GM19468 (cell line): ENCODE measurements at regions not wholly inside any gene's neighbourhood (a gene's known extent, or its start where the extent isn't known, plus 50 kb on each side); places are given as distances from the start of the nearest gene placed in this dataset.

Experiments
- ATAC-seq: cut with Tn5 transposase; IDR thresholded peaks from one replicate; pipeline ENCODE4 v1.9.1; 2021; ENCODE audit warnings: mild to moderate bottlenecking, moderate library complexity, moderate number of reproducible peaks; ENCODE audit not compliant: unreplicated experiment; ENCODE audit errors: extremely low read depth

DNA sequence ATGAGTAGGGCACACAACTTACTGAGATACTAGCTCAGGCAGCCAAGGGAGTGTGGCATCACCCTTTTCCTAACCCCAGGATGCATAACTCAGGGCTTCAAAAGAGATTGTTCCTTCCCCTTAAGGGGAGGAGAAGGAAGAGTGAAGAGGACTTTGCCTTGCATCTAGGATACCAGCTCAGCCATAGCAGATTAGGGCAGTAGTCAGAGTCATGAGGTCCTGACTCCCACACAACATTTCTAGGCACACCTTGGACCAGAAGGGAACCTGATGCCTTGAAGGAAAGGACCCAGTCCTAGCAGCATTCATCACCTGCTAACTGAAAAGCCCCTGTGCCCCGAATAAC, 1433.2 kb upstream of the TMEFF2 start:
- ATAC-seq: no peak

DNA sequence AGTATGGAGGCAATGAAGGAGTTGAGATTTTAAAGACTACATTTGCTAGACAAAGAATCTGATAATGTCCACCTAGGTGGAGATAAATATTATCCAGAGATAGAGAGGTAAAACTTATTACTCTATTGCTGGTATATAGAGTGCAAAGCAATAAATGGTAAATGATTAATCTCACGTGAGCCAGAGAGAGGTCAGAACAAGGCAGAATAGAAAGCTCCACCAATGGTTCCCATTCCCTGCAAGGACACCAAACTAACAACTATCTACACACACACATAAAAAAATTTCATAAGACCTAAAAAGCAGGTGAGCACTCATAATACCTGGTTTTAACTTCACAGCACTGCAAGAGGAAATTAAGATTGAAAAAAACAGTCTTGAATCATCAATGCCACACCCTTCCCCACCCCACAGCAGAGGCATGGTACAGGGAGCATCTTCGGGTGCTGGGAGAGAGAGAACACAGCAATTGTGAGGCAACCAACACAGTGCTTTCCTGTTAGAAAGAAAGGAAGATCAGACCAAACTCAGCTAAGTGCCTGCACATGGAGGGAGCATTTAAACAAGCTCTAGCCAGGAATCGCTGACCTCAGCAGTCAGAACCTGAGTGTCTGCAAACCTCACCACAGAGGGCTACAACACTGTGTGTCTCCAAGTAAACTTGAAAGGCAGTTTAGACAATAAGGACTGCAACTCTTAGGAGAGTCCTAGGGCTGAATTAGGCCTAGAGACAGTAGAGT, 1432.6 kb upstream of the TMEFF2 start:
- no peak for ATAC-seq

DNA sequence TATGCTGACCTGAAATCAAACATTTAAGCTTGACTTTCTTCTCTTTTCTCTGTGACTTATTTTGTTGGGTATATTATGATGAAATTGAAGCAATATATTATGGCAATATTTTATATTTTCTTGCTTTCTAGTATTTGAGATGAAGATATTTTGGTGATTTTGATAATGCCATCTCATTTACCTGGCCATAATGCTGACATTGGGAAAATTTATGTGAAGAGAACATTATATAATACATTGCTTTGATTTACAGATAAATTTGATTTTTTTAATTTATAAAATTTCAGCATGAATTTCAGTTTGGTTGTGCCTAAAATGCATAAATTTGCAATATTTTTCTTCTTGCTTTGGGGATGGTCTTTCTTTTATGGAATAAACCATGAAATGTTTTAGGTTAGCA, 1413.7 kb upstream of the TMEFF2 start:
- no peak for ATAC-seq

DNA sequence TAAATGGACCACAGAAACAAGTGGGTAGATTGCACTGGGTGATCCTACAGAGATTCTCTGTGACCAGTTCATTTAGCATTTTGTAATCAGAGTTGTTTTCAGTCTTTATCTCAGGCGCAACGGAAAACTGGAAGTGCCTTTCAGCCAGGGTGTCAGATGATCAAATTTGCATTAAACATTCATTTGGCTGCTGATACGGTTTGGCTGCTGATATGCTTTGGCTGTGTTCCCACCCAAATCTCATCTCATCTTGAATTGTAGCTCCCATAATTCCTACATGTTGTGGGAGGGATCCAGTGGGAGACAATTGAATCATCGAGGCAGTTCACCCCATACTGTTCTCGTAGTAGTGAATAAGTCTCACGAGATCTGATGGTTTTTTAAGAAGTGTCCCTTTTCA, 1396.1 kb upstream of the TMEFF2 start:
- ATAC-seq: no peak

DNA sequence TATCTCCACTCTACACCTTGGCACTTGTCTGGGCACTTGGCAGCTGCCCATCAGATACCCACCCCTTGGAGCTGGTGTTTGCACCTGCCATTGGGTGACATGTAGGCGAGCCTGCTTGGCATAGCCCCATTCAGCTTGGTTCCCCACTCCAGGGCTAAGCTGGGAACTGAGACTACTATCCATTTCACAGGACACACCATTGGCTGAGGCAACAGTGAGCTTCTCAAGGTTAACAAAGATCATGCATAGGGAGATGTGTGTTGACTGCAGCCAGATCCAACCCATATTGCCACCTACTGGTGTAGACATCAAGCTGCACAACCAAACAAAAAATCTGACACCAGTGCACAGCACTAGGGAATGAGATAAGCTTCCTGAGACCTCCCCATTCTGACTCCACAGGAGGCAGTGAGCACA, 1389.8 kb upstream of the TMEFF2 start:
- peak; percentile 55 for ATAC-seq

DNA sequence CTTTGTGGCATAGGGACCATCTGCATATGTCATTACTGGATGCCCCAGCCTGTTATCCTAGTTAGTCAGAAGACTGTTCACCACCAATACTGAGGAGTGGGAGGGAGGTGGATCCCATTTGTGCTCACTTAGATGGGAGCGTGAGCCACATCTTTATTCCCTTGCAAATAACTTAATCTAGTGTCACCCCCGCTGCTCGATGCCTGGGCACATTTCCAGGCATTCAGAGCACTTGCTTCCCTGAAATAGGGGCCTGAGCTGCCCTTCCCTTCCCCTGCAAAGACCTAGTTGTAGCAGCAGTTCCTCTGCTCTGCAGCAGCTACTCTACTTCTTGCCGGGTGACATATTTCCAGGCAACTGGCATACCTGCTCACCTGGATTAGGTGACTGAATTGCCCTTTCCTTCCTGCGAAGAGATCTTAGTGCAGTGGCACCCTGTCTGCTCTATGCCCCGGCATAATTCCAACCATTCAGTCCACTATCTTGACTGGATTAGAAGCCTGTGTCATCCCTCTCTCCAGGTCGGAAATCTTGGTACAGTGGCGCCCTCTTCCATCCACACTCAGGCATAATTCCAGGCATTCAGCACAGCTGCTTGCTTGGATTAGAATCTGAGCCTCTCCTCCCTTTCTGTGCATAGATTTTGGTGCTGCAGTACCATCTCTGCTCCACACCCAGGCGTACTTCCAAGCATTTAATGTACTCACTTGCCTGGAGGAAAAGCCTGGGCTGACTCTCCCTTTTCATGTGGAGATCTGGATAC, 1389.1 kb upstream of the TMEFF2 start:
- ATAC-seq: no peak

DNA sequence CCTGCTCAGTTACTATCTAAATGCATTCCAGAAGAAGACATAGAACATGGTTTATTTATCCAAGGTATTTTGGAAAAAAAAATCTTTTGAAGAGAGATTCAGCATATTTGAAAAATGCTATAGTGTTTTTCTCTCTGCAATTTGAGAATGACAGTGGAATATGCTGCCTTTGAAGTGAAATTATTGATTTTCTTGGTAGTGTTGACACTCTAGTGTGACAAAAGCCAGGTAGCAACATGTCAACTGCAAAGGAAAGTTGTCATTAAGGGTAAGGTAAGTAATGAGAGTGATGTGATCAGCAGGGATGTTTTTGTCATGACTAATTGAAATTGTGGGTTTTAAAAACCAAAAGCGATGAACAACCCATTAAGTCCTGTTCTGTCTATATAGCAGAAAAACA, 1387.1 kb upstream of the TMEFF2 start:
- no peak for ATAC-seq

DNA sequence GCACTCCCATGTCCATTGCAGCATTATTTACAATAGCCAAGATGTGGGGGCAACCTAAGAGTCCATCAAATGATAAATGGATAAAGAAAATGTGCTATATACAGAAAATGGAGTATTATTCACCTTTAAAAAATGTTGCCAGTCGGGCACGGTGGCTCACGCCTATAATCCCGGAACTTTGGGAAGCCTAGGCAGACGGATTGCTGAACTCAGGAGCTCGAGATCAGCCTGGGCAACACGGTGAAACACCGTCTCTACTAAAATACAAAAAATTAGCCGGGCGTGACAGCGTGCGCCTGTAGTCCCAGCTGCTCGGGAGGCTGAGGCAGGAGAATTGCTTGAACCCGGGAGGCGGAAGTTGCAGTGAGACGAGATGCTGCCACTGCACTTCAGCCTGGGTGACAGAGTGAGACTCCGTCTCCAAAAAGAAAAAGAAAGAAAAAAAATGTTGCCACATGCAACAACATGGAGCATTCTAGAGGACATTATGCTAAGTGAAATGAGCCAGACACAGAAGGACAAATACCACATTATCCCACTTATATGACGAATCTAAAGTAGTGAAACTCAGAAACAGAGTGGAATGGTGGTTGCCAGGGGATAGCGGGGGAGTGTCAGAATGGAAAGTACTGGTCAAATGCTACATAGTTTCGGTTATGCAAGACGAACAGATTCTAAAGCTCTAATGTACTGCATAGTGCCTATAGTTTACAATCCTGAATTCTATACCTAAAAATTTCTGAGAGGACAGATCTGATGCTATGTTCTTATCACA, 1385.6 kb upstream of the TMEFF2 start:
- no peak for ATAC-seq

DNA sequence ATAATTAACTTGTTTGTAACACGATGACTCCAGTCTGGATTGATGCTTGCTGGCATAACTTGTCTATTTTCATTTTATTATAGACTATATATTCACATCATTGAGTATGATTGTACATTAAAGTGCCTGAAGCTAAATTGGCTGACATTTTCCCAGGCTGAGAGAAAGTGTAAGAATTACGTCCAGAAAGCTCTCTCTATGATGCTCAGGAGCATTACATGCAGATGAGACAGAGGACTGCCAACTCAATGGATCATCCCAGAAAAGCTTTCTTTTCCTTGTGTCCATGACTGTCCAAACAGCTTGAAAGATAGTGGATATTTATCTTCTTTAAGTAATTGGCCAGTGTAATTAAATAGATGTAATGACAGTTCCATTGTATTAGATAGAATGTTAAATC, 1372.2 kb upstream of the TMEFF2 start:
- ATAC-seq: no peak

DNA sequence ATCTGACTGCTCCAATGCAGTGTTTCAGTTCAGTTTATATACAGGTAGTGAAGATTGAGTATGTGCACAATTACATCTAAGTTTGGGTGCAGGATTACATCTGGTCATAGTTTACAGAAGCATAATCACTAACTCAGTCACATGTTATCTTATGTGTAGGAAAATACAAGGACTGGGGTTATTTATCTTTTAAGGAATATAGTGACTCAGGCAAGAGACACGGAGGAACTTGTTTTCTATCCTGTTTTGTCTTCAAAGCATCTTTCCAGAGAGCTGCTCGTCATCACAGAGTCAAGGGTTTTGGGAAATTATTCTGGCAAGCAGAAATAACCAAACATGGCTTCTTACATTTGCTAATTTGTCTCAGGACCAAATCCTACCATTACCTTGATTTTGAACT, 1371.5 kb upstream of the TMEFF2 start:
- no peak for ATAC-seq

DNA sequence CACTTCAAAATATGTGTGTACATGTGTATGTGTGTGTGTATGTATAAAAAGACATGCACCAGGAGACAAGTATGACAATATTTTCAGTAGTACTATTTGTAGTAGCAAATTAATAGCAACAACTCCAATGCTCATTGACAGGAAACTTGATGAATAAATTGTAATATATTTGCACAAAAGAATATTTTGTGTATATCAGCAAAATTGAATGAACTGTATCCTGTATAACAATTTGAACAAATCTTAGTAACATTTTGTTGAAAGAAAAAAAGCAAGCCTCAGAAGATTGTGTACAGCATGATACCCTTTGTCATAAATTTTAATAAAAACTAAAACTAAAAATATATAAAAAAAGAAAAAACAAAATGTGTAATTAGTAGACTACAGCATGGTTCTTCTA, 1367.3 kb upstream of the TMEFF2 start:
- ATAC-seq: no peak

DNA sequence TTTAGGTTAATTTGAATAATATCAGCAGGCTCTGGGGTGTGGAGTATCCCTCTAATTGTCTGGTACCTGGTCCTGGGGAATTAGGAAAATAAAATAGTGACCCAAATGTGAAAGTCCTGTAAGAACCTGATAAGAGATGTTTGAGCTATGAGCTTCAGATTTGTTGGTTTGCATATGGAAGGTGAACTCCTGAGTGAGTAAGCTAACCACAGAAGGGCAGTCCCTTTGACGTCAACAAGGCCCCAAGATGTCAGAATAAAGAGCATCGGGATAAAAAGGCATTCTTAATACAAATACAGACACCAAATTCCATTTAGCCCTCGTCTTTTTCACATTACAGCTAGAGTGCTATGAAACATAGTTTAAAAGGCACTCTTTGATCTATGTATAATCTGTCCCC, 1366.3 kb upstream of the TMEFF2 start:
- no peak for ATAC-seq

DNA sequence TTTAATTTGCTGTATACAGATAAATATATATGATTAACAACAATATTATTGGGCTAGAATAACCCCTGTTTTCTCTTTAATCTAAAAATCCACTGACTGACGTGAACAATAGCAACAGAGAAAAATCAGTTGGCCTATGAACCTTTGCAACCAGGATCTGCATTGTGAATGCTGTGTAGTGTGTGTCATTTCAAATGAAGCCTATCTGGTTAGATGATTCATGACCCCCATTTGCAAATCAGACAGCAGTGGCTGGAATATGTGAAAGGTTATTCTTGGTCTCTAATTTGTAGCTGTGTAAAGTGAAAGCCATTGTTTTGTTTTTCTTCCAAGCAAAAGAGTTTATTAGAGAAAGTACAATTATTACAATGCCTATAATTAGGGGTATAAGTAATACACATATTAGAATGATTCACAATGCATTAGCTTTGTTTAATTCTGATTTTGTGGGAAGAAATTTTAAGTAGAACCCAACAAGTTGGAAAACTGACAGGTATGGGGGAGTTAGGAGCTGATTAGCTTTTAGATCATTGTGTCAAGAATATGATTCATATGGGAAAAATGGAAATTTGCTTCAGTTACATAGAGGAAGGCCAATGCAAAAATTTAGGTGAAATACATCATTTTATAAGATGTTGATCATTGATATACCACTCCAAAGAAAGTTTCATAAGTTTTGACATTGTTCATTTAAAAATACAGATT, 1362.2 kb upstream of the TMEFF2 start:
- no peak for ATAC-seq

DNA sequence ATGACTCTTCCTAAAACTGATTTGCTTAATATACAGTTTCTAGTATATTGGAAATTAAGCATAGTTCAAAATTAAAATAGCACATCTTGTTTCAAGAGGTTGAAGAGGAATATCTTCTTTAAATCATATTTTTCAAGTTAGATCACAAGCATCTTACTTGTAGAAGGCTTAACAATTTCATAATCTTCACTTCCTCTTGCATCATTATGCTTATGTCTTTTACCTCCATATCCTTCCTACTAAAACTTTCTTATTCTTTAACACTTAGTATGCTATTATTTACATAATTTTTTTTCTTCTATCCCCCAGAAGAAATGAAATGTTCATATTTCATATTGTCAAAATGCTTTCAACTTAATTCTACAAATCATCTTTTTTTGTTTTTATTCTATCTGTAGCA, 1354.9 kb upstream of the TMEFF2 start:
- no peak for ATAC-seq

DNA sequence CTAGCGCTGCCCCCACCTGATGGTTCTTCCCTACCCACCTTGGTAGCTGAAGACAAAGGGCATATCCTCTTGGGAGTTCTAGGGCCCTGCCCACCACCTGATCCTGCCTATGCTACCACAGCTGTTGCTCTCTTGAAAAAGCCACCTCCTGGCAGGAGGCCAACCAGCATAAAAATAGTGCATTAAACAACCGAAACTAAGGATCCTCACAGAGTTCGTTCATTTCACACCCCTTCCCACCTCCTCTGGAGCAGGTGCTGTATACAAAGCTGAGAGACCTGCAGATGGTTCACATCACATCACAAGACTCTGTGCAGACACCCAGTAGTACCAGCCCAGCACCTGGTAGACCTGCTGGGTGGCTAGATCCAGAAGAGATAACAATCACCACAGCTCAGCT, 1348.0 kb upstream of the TMEFF2 start:
- ATAC-seq: no peak

DNA sequence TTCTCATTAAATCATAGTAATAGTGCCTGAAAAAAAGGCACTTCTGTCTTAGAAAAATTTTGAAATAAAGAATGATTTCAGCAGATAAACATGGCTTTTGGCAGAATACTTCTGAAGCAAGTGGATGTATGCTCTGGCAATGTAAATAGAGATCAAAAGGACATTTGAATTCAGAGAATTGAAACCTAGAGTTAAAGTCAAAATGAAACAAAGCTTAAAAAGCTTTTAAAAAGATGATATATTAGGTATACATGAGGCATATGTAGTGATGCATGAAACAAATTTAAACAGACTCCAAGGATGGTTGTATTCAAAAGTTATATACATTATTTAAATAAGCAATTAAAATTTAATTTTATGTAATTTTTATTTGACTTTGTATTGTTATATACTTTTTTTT, 1344.5 kb upstream of the TMEFF2 start:
- ATAC-seq: peak; percentile 70

DNA sequence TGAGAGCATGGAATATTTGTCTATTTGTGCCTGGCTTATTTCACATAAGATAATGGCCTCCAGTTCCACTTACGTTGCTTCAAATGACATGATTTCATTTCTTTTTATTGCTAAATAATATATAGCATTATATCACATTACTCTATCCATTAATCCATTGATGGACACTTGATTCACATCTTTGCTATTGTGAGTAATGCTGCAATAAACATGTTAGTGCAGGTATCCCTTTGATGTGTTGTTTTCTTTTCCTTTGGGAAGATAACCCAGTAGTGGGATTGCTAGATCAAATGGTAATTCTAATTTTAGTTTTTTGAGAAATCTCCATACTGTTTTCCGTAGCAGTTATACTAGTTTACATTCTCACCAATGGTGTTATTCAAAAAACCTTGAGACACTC, 1343.3 kb upstream of the TMEFF2 start:
- ATAC-seq: no peak

DNA sequence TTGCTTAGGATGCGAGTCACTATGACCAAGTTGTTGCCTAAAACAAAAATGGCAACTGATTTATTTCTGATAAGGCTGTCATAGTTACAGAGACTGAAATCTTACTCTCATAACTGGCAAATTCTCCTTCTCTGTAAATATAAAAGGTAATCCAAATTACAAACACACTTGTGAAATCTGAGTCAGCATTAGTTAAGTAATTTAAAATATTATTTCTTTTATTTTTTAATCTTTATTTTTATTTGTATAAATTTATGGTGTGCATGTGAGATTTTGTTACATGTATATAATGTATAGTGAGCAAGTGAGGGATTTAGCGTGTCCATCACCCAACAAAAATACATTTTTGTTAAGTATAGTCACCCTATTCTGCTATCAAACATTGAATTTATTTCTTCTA, 1342.8 kb upstream of the TMEFF2 start:
- no peak for ATAC-seq

DNA sequence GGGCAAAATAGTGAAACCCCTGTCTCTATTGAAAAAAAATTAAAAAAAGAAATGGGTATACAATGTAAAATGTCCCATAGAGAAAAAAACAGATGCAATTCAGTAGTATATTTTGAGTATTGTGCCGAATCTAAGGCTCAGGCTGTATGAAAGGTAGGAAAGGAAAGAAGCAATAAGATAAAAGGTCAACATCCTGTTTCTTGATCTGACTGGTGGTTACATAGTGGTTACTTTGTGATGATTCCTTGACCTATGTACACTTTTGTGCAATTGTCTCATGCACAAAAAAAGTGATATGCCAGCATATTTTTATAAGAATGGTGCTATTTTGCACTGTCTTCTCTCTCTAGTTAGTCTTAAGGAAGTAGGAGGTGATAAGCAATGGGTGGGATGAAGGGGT, 1333.7 kb upstream of the TMEFF2 start:
- ATAC-seq: no peak

DNA sequence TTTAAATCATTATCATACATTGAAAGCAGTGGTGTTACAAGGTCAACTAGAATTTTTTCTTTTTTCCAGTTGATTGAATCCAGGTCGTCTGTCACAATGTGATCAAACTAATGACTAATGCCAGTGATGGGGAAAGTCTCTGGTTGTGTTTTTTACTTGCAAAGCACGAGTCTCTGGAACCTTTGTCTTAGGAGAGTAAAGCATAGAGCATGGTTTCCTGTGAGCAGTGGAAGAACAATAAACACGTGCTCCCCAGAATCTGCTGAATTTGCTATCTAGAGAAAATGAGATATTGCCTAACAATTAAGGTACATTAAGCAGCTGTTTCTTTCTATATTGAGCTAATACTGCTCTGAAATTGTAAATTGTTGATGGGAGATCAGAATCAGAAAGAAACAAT, 1332.4 kb upstream of the TMEFF2 start:
- no peak for ATAC-seq

DNA sequence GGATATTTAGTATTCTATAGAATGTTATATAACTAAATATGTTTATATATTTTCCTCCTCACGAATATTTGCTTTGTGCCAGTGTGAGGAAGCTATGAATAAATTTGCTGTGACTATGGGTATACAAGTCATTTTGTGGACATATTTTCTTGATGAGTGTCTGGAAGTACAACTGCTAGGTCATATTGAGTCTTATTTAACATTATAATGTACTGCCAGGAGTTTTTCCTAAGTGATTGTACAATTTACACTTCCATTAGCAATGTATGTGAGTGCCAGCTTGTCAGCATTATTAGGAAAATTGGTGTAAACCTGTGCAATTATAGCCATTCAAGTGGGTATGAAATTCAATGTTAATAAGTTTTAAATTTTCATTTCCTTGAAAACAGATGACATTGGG, 1328.9 kb upstream of the TMEFF2 start:
- no peak for ATAC-seq
